Neural cell (in vitro differentiated cells): ENCODE measurements at regions not wholly inside any gene's neighbourhood (a gene's known extent, or its start where the extent isn't known, plus 50 kb on each side); places are given as distances from the start of the nearest gene placed in this dataset.

Experiments
- H2AFZ ChIP-seq: fragments of 200-600, 300-800 bp; sonication (generic), shearing (Covaris generic); 2 replicates; pipeline ENCODE4 v1.6.0; 2014; ENCODE audit warnings: low read depth, mild to moderate bottlenecking, antibody characterized with exemption, low read length, moderate library complexity
- H3F3A ChIP-seq: fragments of 200-600 bp; shearing (Covaris generic); 2 replicates; pipeline ENCODE4 v1.6.1; 2016; ENCODE audit warnings: mild to moderate bottlenecking, moderate library complexity, mixed read lengths, antibody characterized with exemption, low read length; ENCODE audit not compliant: insufficient read depth, poor library complexity, severe bottlenecking
- H3K27ac ChIP-seq: fragments of 200-600, 300-800 bp; sonication (generic), shearing (Covaris generic); 2 replicates; pipeline ENCODE4 v1.5.1; 2014; ENCODE audit warnings: mild to moderate bottlenecking, low read length, moderate library complexity
- H3K27me3 ChIP-seq: fragments of 300-800, 200-600 bp; sonication (generic), shearing (Covaris generic); 2 replicates; pipeline ENCODE4 v1.6.0; 2014; ENCODE audit warnings: mild to moderate bottlenecking, low read depth, low read length, moderate library complexity; ENCODE audit not compliant: insufficient read depth
- H3K36me3 ChIP-seq: fragments of 300-800, 200-600 bp; sonication (generic), shearing (Covaris generic); 2 replicates; pipeline ENCODE4 v1.5.1; 2014; ENCODE audit warnings: mild to moderate bottlenecking, antibody characterized with exemption, low read length, moderate library complexity; ENCODE audit not compliant: insufficient read depth
- H3K4me2 ChIP-seq: fragments of 300-800, 200-600 bp; sonication (generic), shearing (Covaris generic); 2 replicates; pipeline ENCODE4 v1.6.0; 2014; ENCODE audit warnings: mild to moderate bottlenecking, low read length
- H3K4me3 ChIP-seq: fragments of 300-800, 200-600 bp; sonication (generic), shearing (Covaris generic); 2 replicates; pipeline ENCODE4 v1.5.1; 2014; ENCODE audit warnings: mild to moderate bottlenecking, low read length, moderate library complexity
- H3K79me2 ChIP-seq: fragments of 200-600 bp; shearing (Covaris generic); replicated peaks from 2 replicates; pipeline ENCODE4 v1.6.0; 2014; ENCODE audit warnings: mild to moderate bottlenecking, low read length, moderate library complexity; ENCODE audit not compliant: insufficient read depth
- H3K9ac ChIP-seq: fragments of 300-800, 200-600 bp; sonication (generic), shearing (Covaris generic); 2 replicates; pipeline ENCODE4 v1.6.1; 2016; ENCODE audit warnings: mild to moderate bottlenecking, low read length, mixed read lengths
- H3K9me2 ChIP-seq: fragments of 200-600 bp; shearing (Covaris generic); 2 replicates; pipeline ENCODE4 v1.6.1; 2016; ENCODE audit warnings: mild to moderate bottlenecking, low read length, mixed read lengths; ENCODE audit not compliant: insufficient read depth
- H3K9me3 ChIP-seq: fragments of 200-600, 300-800 bp; sonication (generic), shearing (Covaris generic); 2 replicates; pipeline ENCODE4 v1.6.1; 2016; ENCODE audit warnings: mild to moderate bottlenecking, mixed run types, low read length, moderate library complexity, mixed read lengths
- H4K20me1 ChIP-seq: fragments of 200-600 bp; shearing (Covaris generic); 2 replicates; pipeline ENCODE4 v1.6.1; 2016; ENCODE audit warnings: mild to moderate bottlenecking, mixed run types; ENCODE audit not compliant: insufficient read depth
- EP300 ChIP-seq: fragments of 450-650 bp; conservative IDR thresholded peaks from 2 replicates; pipeline ENCODE4 v1.6.1; 2014; ENCODE audit warnings: antibody characterized with exemption, mild to moderate bottlenecking, moderate library complexity; ENCODE audit not compliant: poor library complexity, severe bottlenecking
- EZH2 ChIP-seq: fragments of 200-600, 300-800 bp; shearing (Covaris generic), sonication (generic); IDR thresholded peaks from 2 replicates; pipeline ENCODE4 v1.6.1; 2014; ENCODE audit warnings: antibody characterized with exemption, low read length, borderline replicate concordance, mild to moderate bottlenecking; ENCODE audit not compliant: insufficient read depth, poor library complexity, severe bottlenecking
- MXI1 ChIP-seq: fragments of 450-650 bp; conservative IDR thresholded peaks from 2 replicates; pipeline ENCODE4 v1.6.1; 2014; ENCODE audit warnings: antibody characterized with exemption, mild to moderate bottlenecking; ENCODE audit not compliant: poor library complexity, severe bottlenecking
- POLR2AphosphoS5 ChIP-seq: IDR thresholded peaks from 2 replicates; pipeline ENCODE4 v1.6.1; 2012
- RAD21 ChIP-seq: fragments of 450-650 bp; conservative IDR thresholded peaks from 2 replicates; pipeline ENCODE4 v1.6.1; 2014; ENCODE audit warnings: antibody characterized with exemption, mild to moderate bottlenecking, moderate library complexity
- SMC3 ChIP-seq: fragments of 450-650 bp; conservative IDR thresholded peaks from 2 replicates; pipeline ENCODE4 v1.6.1; 2014; ENCODE audit warnings: antibody characterized with exemption, mild to moderate bottlenecking, moderate library complexity; ENCODE audit not compliant: poor library complexity
- TAF1 ChIP-seq: IDR thresholded peaks from 2 replicates; pipeline ENCODE4 v1.6.1; 2012; ENCODE audit warnings: low read depth
- TF ChIP-seq, protein P1 (sequence below): IDR thresholded peaks from 2 replicates; pipeline ENCODE4 v1.6.1; 2012; ENCODE audit warnings: borderline replicate concordance
- TF ChIP-seq, protein P2 (sequence below): fragments of 450-650 bp; IDR thresholded peaks from 2 replicates; pipeline ENCODE4 v1.5.1; 2014; ENCODE audit warnings: antibody characterized with exemption, mild to moderate bottlenecking, moderate library complexity; ENCODE audit not compliant: poor library complexity, severe bottlenecking

GRCh38 chr1:55275941-55276341 is 60.8 kb upstream of the USP24 start:
- H2AFZ ChIP-seq: no peak overlapping the region
- no peak overlapping the region for H3K27ac ChIP-seq
- no peak overlapping the region for H3K4me2 ChIP-seq

DNA sequence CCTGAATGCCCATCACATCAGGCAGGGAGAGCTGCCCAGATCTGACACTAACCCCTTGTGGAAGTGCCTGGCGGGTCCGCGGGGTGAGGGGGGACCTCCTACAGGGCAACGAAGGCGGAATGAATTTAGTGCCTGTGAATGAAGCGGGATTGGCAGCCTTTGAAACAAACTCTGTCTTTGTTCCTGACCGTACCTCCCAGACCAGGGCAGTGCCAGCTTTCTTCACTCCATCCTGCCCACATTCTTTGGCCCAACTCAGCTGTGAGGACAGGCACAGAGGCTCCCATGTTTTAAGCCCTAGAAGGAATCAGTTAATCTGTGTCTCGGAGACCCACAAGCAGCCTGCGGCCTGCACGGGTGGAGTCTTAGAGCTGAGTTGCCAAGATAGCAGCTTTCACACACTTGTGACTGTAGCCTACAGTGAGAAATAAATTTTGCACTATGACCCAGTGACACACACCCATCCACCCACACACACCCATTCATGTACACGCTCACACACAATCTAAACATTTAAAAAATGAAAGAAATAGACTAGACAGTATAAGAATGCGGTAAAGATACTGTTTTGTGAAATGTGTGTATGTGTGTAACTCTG is 60.1 kb upstream of the USP24 start:
- no peak overlapping the region for H3K9ac ChIP-seq
- H3K9me2 ChIP-seq: no peaks in the 10 kb centered on the region
- TF ChIP-seq EZH2: no peak
- TF ChIP-seq, protein P1, sequence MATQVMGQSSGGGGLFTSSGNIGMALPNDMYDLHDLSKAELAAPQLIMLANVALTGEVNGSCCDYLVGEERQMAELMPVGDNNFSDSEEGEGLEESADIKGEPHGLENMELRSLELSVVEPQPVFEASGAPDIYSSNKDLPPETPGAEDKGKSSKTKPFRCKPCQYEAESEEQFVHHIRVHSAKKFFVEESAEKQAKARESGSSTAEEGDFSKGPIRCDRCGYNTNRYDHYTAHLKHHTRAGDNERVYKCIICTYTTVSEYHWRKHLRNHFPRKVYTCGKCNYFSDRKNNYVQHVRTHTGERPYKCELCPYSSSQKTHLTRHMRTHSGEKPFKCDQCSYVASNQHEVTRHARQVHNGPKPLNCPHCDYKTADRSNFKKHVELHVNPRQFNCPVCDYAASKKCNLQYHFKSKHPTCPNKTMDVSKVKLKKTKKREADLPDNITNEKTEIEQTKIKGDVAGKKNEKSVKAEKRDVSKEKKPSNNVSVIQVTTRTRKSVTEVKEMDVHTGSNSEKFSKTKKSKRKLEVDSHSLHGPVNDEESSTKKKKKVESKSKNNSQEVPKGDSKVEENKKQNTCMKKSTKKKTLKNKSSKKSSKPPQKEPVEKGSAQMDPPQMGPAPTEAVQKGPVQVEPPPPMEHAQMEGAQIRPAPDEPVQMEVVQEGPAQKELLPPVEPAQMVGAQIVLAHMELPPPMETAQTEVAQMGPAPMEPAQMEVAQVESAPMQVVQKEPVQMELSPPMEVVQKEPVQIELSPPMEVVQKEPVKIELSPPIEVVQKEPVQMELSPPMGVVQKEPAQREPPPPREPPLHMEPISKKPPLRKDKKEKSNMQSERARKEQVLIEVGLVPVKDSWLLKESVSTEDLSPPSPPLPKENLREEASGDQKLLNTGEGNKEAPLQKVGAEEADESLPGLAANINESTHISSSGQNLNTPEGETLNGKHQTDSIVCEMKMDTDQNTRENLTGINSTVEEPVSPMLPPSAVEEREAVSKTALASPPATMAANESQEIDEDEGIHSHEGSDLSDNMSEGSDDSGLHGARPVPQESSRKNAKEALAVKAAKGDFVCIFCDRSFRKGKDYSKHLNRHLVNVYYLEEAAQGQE: no peak
- TF ChIP-seq SMC3: no peak
- no peak for TF ChIP-seq TAF1
- TF ChIP-seq POLR2AphosphoS5: no peak
- TF ChIP-seq MXI1: no peak
- TF ChIP-seq EP300: no peak
- TF ChIP-seq, protein P2, sequence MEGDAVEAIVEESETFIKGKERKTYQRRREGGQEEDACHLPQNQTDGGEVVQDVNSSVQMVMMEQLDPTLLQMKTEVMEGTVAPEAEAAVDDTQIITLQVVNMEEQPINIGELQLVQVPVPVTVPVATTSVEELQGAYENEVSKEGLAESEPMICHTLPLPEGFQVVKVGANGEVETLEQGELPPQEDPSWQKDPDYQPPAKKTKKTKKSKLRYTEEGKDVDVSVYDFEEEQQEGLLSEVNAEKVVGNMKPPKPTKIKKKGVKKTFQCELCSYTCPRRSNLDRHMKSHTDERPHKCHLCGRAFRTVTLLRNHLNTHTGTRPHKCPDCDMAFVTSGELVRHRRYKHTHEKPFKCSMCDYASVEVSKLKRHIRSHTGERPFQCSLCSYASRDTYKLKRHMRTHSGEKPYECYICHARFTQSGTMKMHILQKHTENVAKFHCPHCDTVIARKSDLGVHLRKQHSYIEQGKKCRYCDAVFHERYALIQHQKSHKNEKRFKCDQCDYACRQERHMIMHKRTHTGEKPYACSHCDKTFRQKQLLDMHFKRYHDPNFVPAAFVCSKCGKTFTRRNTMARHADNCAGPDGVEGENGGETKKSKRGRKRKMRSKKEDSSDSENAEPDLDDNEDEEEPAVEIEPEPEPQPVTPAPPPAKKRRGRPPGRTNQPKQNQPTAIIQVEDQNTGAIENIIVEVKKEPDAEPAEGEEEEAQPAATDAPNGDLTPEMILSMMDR: no peak
- TF ChIP-seq RAD21: no peak
- H4K20me1 ChIP-seq: no peaks in the 10 kb centered on the region
- no peaks in the 10 kb centered on the region for H3F3A ChIP-seq
- no peaks in the 10 kb centered on the region for H3K9me3 ChIP-seq
- no peaks in the 10 kb centered on the region for H3K79me2 ChIP-seq
- H2AFZ ChIP-seq: no peak overlapping the region
- no peak overlapping the region for H3K27ac ChIP-seq
- no peak overlapping the region for H3K4me2 ChIP-seq
- H3K27me3 ChIP-seq: no peaks in the 10 kb centered on the region
- no peaks in the 10 kb centered on the region for H3K36me3 ChIP-seq
- H3K4me3 ChIP-seq: no peak overlapping the region

More at GRCh38 chr1:55275941-55276341, 60.8 kb upstream of the USP24 start:
- H3F3A ChIP-seq: no peaks in the 10 kb centered on the region
- H3K27me3 ChIP-seq: no peaks in the 10 kb centered on the region
- H3K9ac ChIP-seq: no peak overlapping the region
- H3K4me3 ChIP-seq: no peak overlapping the region
- no peaks in the 10 kb centered on the region for H3K9me2 ChIP-seq
- TF ChIP-seq, protein P1: no peak
- TF ChIP-seq SMC3: no peak
- TF ChIP-seq EZH2: no peak
- no peak for TF ChIP-seq POLR2AphosphoS5
- TF ChIP-seq TAF1: no peak
- TF ChIP-seq MXI1: no peak
- no peak for TF ChIP-seq EP300
- TF ChIP-seq RAD21: no peak
- TF ChIP-seq, protein P2: no peak
- no peaks in the 10 kb centered on the region for H3K9me3 ChIP-seq
- H3K36me3 ChIP-seq: no peaks in the 10 kb centered on the region
- no peaks in the 10 kb centered on the region for H3K79me2 ChIP-seq
- H4K20me1 ChIP-seq: no peaks in the 10 kb centered on the region
